ENCODE measurements at regions not wholly inside any gene's neighbourhood (a gene's known extent, or its start where the extent isn't known, plus 50 kb on each side); places are given as distances from the start of the nearest gene placed in this dataset.

DNA sequence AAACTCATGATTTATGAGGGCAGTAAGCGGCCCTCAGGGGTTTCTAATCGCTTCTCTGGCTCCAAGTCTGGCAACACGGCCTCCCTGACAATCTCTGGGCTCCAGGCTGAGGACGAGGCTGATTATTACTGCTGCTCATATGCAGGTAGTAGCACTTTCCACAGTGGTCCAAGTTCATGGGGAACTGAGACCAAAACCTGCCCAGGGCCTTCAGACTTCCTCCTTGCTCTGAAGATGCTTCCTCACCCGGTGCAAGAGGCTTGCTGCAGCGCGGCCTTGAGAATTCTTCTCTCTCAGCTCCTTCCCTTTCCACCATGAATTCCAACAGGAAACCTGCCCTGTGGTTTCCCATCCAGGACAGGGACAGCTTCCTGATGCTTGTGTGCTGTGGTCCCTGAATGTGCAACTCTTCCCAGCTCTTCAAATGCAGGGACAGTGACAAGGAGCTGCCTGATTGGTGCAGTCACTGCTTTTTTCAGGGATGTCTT, 53.9 kb downstream of the GGTLC2 start:
- CTCF ChIA-PET (ENCODE audit: low intra/inter-chr PET ratio, low total read pairs) = no interaction called here
- Histone ChIP-seq H3K27me3 (ENCODE audit: control insufficient read depth in 1 of 2, insufficient read depth in 2 of 2, low read length in 2 of 2) (peaks cover 0 to 8% of the 10 kb centered on the region in 2 experiments; a peak in 2 of 5 replicates), H3K9me3 (ENCODE audit: low read length) (no peaks in the 10 kb centered on the region), H3K79me2 (ENCODE audit: insufficient read depth, low read length) (no peaks in the 10 kb centered on the region), H3K4me1 (ENCODE audit: insufficient read depth, low read length) (peaks cover 7% of the 10 kb centered on the region), H2AFZ (ENCODE audit: low read length) (no peak overlapping the region), H4K20me1 (ENCODE audit: insufficient read depth, low read length) (no peaks in the 10 kb centered on the region), H3K4me3 (replicated peaks in 1 of 3; ENCODE audit: insufficient read depth in 1 of 3, low read depth in 2 of 3, low read length in 3 of 3) (no peak overlapping the region), H3K36me3 (replicated peaks in 1 of 2; ENCODE audit: control insufficient read depth in 1 of 2, insufficient read depth in 2 of 2, low read length in 2 of 2) (no peaks in the 10 kb centered on the region), H3K9ac (ENCODE audit: insufficient read depth, low read depth, low read length) (no peak overlapping the region), H3K27ac (ENCODE audit: extremely low read length, insufficient read depth, low read length) (no peak overlapping the region), H3K4me2 (ENCODE audit: low read depth, low read length) (no peak overlapping the region)
- intact Hi-C loops (cut with micrococcal nuclease; ENCODE audit: unreplicated experiment) = no loop called here
- no peak for FAIRE-seq
- no peak for ATAC-seq
- in situ Hi-C loops (cut with HindIII; ENCODE audit: extremely low pct_ligation_motif_present, low pct_unique_long_range_greater_than_20kb) = no loop called here
- no peak for DNase-seq (ENCODE audit: low spot score)
- 0% methylated on average over 3 of the region's 7 CpGs for WGBS (ENCODE audit: low lambda C conversion rate)
- BruUV-seq (replicated peaks) = no TSS peak
- TF ChIP-seq ZNF383 (CRISPR knock-in tag; IDR thresholded peaks at IDR 0.05; ENCODE audit: borderline replicate concordance) (no peak), ELF3 (CRISPR knock-in tag; IDR thresholded peaks at IDR 0.05) (no peak), FOXK2 (IDR thresholded peaks at IDR 0.05) (no peak), NFE2L2 (IDR thresholded peaks at IDR 0.05; ENCODE audit: low read length) (no peak), PRPF4 (IDR thresholded peaks at IDR 0.05; ENCODE audit: low read depth, low read length, poor library complexity, severe bottlenecking) (no peak), ZNF749 (CRISPR knock-in tag; IDR thresholded peaks at IDR 0.05; ENCODE audit: borderline replicate concordance) (no peak), ZNF766 (CRISPR knock-in tag; IDR thresholded peaks at IDR 0.05; ENCODE audit: borderline replicate concordance) (no peak), ZNF20 (CRISPR knock-in tag; IDR thresholded peaks at IDR 0.05) (no peak), MXD4 (CRISPR knock-in tag; IDR thresholded peaks at IDR 0.05) (no peak), TRIM24 (CRISPR knock-in tag; IDR thresholded peaks at IDR 0.05) (no peak), RORA (CRISPR knock-in tag; IDR thresholded peaks at IDR 0.05) (no peak), CAMTA2 (CRISPR knock-in tag; IDR thresholded peaks at IDR 0.05; ENCODE audit: borderline replicate concordance) (no peak)
- TF ChIP-seq, protein P1, sequence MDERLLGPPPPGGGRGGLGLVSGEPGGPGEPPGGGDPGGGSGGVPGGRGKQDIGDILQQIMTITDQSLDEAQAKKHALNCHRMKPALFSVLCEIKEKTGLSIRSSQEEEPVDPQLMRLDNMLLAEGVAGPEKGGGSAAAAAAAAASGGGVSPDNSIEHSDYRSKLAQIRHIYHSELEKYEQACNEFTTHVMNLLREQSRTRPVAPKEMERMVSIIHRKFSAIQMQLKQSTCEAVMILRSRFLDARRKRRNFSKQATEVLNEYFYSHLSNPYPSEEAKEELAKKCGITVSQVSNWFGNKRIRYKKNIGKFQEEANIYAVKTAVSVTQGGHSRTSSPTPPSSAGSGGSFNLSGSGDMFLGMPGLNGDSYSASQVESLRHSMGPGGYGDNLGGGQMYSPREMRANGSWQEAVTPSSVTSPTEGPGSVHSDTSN (CRISPR knock-in tag; IDR thresholded peaks at IDR 0.05) = no peak
- TF ChIP-seq, protein P2, sequence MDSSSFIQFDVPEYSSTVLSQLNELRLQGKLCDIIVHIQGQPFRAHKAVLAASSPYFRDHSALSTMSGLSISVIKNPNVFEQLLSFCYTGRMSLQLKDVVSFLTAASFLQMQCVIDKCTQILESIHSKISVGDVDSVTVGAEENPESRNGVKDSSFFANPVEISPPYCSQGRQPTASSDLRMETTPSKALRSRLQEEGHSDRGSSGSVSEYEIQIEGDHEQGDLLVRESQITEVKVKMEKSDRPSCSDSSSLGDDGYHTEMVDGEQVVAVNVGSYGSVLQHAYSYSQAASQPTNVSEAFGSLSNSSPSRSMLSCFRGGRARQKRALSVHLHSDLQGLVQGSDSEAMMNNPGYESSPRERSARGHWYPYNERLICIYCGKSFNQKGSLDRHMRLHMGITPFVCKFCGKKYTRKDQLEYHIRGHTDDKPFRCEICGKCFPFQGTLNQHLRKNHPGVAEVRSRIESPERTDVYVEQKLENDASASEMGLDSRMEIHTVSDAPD (CRISPR knock-in tag; IDR thresholded peaks at IDR 0.05) = no peak
- POLR2A ChIA-PET = no interaction called here

Measured in HepG2 (cell line).